ENCODE measurements at regions not wholly inside any gene's neighbourhood (a gene's known extent, or its start where the extent isn't known, plus 50 kb on each side); places are given as distances from the start of the nearest gene placed in this dataset.

GRCh38 chr13:107992542-107992941 lies 222.8 kb downstream of the LIG4 start:
- Histone ChIP-seq H3K36me3 (no peaks in the 10 kb centered on the region), H3K27ac (replicated peaks) (no peak overlapping the region), H3K27me3 (ENCODE audit: low read depth) (no peaks in the 10 kb centered on the region), H3K4me1 (no peaks in the 10 kb centered on the region), H3K9me3 (replicated peaks) (peaks cover 11% of the 10 kb centered on the region), H3K4me3 (no peak overlapping the region)
- no peak for DNase-seq
- no peak for TF ChIP-seq CTCF (IDR thresholded peaks at IDR 0.05; ENCODE audit: borderline replicate concordance)
- intact Hi-C loops (cut with micrococcal nuclease) = no loop called here

GRCh38 chr13:107977071-107977574 lies 238.2 kb downstream of the LIG4 start:
- intact Hi-C loops (cut with micrococcal nuclease) = no loop called here
- Histone ChIP-seq H3K27me3 (ENCODE audit: low read depth) (no peaks in the 10 kb centered on the region), H3K4me1 (no peaks in the 10 kb centered on the region), H3K9me3 (replicated peaks) (no peaks in the 10 kb centered on the region), H3K27ac (replicated peaks) (no peak overlapping the region), H3K36me3 (no peaks in the 10 kb centered on the region), H3K4me3 (no peak overlapping the region)
- TF ChIP-seq CTCF (IDR thresholded peaks at IDR 0.05; ENCODE audit: borderline replicate concordance) = no peak
- DNase-seq = no peak

- no peak for TF ChIP-seq CTCF (IDR thresholded peaks at IDR 0.05; ENCODE audit: borderline replicate concordance)
- intact Hi-C loops (cut with micrococcal nuclease) = no loop called here
- Histone ChIP-seq H3K4me3 (no peak overlapping the region), H3K27me3 (ENCODE audit: low read depth) (no peaks in the 10 kb centered on the region), H3K9me3 (replicated peaks) (no peaks in the 10 kb centered on the region), H3K27ac (replicated peaks) (no peak overlapping the region), H3K36me3 (no peaks in the 10 kb centered on the region), H3K4me1 (no peaks in the 10 kb centered on the region)
- DNase-seq = no peak
Observed at GRCh38 chr13:107976628-107977027, 238.7 kb downstream of the LIG4 start.

- TF ChIP-seq CTCF (IDR thresholded peaks at IDR 0.05; ENCODE audit: borderline replicate concordance) = no peak
- intact Hi-C loops (cut with micrococcal nuclease) = no loop called here
- H3K4me3 ChIP-seq = no peak overlapping the region
- H3K27me3 ChIP-seq (ENCODE audit: low read depth) = no peaks in the 10 kb centered on the region
- H3K4me1 ChIP-seq = no peaks in the 10 kb centered on the region
- no peak for DNase-seq
- H3K9me3 ChIP-seq (replicated peaks) = no peaks in the 10 kb centered on the region
- no peaks in the 10 kb centered on the region for H3K36me3 ChIP-seq
- H3K27ac ChIP-seq (replicated peaks) = no peak overlapping the region
Observed at GRCh38 chr13:107974409-107974808, 240.9 kb downstream of the LIG4 start.

- intact Hi-C loops (cut with micrococcal nuclease) = no loop called here
- H3K4me1 ChIP-seq = no peaks in the 10 kb centered on the region
- no peaks in the 10 kb centered on the region for H3K27me3 ChIP-seq (ENCODE audit: low read depth)
- H3K36me3 ChIP-seq = no peaks in the 10 kb centered on the region
- no peak overlapping the region for H3K4me3 ChIP-seq
- H3K27ac ChIP-seq (replicated peaks) = no peak overlapping the region
- TF ChIP-seq CTCF (IDR thresholded peaks at IDR 0.05; ENCODE audit: borderline replicate concordance) = no peak
- H3K9me3 ChIP-seq (replicated peaks) = peaks cover 22% of the 10 kb centered on the region
- no peak for DNase-seq
Observed at GRCh38 chr13:107969546-107969945, 245.8 kb downstream of the LIG4 start.

GRCh38 chr13:107968470-107968869 lies 246.9 kb downstream of the LIG4 start:
- peaks cover 22% of the 10 kb centered on the region for H3K9me3 ChIP-seq (replicated peaks)
- H3K27me3 ChIP-seq (ENCODE audit: low read depth) = no peaks in the 10 kb centered on the region
- no peak overlapping the region for H3K27ac ChIP-seq (replicated peaks)
- DNase-seq = no peak
- H3K36me3 ChIP-seq = no peaks in the 10 kb centered on the region
- intact Hi-C loops (cut with micrococcal nuclease) = no loop called here
- H3K4me3 ChIP-seq = no peak overlapping the region
- no peaks in the 10 kb centered on the region for H3K4me1 ChIP-seq
- TF ChIP-seq CTCF (IDR thresholded peaks at IDR 0.05; ENCODE audit: borderline replicate concordance) = no peak

All from left ventricle myocardium inferior (tissue), 1 donor.